RWPE1 (cell line): ENCODE measurements at regions not wholly inside any gene's neighbourhood (a gene's known extent, or its start where the extent isn't known, plus 50 kb on each side); places are given as distances from the start of the nearest gene placed in this dataset.

Experiments
- CTCF ChIA-PET: fragments of 350-600 bp; sonication (Branson Sonifier 250); formaldehyde crosslinking; extraction: SDS; loops from one replicate; lab custom pipeline; 2021; lab: Yijun Ruan, JAX
- POLR2A ChIA-PET: fragments of 400-600 bp; formaldehyde crosslinking; extraction: SDS; loops from one replicate; lab custom pipeline; 2020; ENCODE audit warnings: antibody characterized with exemption; ENCODE audit not compliant: low non-redundant PET; lab: Yijun Ruan, JAX
- DNase-seq: peaks from one replicate; pipeline ENCODE4 v3.0.0; 2012; ENCODE audit warnings: low spot score
- H3K27ac ChIP-seq: fragments of 450-650 bp; 2 replicates; pipeline ENCODE4 v1.5.1; 2017
- TF ChIP-seq, protein P1 (sequence below): fragments of 450-650 bp; conservative IDR thresholded peaks from 2 replicates; pipeline ENCODE4 v1.5.1; 2017; ENCODE audit warnings: low read depth, mild to moderate bottlenecking

- POLR2A ChIA-PET = no interaction called here
- no peak overlapping the region for H3K27ac ChIP-seq
- no peak for DNase-seq
- CTCF ChIA-PET = no interaction called here
- TF ChIP-seq, protein P1, sequence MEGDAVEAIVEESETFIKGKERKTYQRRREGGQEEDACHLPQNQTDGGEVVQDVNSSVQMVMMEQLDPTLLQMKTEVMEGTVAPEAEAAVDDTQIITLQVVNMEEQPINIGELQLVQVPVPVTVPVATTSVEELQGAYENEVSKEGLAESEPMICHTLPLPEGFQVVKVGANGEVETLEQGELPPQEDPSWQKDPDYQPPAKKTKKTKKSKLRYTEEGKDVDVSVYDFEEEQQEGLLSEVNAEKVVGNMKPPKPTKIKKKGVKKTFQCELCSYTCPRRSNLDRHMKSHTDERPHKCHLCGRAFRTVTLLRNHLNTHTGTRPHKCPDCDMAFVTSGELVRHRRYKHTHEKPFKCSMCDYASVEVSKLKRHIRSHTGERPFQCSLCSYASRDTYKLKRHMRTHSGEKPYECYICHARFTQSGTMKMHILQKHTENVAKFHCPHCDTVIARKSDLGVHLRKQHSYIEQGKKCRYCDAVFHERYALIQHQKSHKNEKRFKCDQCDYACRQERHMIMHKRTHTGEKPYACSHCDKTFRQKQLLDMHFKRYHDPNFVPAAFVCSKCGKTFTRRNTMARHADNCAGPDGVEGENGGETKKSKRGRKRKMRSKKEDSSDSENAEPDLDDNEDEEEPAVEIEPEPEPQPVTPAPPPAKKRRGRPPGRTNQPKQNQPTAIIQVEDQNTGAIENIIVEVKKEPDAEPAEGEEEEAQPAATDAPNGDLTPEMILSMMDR = no peak
Measured at GRCh38 chr5:118098716-118099115, 889.6 kb downstream of the DTWD2 start.

- H3K27ac ChIP-seq = no peak overlapping the region
- TF ChIP-seq, protein P1 = no peak
- ChIA-PET POLR2A (no interaction called here), CTCF (no interaction called here)
- DNase-seq = no peak
Measured at GRCh38 chr5:118095115-118095514, 893.2 kb downstream of the DTWD2 start.

GRCh38 chr5:118088448-118088847 lies 899.9 kb downstream of the DTWD2 start:
- ChIA-PET CTCF (interaction anchor here (0.5 kb wide), 1 partner anchor 605 kb away, joined by 4 read pairs; no protein-coding TSS in a partner anchor), POLR2A (no interaction called here)
- H3K27ac ChIP-seq = no peak overlapping the region
- TF ChIP-seq, protein P1 = no peak
- no peak for DNase-seq

- H3K27ac ChIP-seq = no peak overlapping the region
- POLR2A ChIA-PET = no interaction called here
- DNase-seq = no peak
- CTCF ChIA-PET = no interaction called here
- TF ChIP-seq, protein P1 = no peak
Measured at GRCh38 chr5:118076490-118076889, 911.9 kb downstream of the DTWD2 start.

DNA sequence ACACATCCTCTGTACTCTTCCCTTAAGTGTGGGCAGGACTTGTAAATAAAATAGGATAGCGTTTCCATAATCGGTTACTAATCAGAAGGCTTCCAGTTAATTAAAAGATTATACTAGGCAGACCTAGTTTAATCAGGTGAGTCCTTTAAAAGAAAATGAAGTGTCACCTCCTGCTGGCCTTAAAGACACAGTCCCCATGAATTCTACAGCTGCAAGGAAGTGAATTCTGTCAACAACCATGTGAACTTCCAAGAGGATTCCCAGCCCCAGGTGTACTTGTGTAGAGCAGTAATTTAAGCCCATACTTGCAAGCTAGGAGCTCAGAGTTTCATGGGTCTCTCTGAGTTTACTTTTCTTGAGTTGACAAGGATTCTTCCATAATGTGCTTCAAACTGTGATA lies 918.3 kb downstream of the DTWD2 start:
- H3K27ac ChIP-seq = no peak overlapping the region
- ChIA-PET CTCF (no interaction called here), POLR2A (no interaction called here)
- TF ChIP-seq, protein P1 = no peak
- DNase-seq = no peak

DNA sequence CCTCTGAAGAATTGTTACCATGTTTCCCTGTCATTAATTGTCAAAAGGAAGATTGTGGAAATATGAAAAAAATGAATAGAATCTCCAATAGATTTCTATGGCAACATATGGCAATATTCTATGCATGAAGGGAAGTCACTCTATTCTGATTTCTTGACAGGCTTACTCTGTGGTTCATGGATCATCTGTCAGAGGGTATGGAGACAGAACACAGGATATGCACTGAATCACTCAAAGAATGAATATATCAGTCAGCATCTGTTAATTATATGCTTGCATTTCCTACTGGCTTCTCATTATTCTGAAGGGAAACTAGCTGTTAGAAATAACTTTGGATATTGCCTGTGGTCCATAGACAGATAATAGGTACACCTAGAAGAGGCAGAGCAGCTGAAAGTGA lies 918.9 kb downstream of the DTWD2 start:
- TF ChIP-seq, protein P1 = no peak
- DNase-seq = no peak
- CTCF ChIA-PET = interaction anchor here (0.5 kb wide), 1 partner anchor 742 kb away, joined by 3 read pairs; no protein-coding TSS in a partner anchor
- no peak overlapping the region for H3K27ac ChIP-seq
- POLR2A ChIA-PET = no interaction called here
